ENCODE measurements at regions not wholly inside any gene's neighbourhood (a gene's known extent, or its start where the extent isn't known, plus 50 kb on each side); places are given as distances from the start of the nearest gene placed in this dataset.
"Not testable (repeated sequence)": the region's sequence is repeated elsewhere in the genome, so short reads cannot be mapped to it uniquely, and the experiment has no call there.

DNA sequence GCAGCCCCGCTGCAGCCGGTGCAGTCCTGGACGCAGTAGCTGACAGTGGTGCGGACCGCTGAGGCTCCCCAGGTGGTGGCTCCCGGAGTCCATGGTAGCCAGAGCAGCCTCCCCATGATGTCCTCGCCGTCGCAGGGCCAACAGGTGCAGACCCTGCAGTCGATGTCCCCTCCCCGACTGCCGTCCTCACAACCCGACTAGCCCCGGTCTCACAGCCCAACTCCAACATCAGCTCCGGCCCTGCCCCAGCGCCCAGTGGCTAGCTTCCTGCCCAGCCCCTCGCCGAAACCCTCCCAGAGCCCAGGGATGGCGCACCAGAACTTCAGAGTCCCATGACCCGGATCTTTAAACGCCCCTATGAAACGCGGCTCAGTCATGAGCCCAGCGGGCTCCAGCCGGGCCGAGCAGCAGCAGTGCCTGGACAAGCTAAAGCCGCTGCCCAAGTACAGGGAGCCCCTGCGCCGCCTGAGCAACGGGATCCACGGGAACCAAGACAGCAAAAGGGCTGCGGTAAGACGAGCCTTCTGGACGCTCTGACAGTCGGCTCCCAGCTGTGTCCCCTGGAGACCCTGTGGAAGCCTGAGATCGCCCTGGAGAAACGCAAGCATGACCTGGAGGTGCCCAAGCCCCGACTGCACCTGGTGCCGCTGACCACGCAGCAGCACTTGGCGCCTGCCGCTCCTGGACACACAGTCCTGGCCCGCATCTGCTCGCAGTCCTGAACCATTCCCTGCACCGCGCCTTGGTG, 53.8 kb upstream of the TUBA3E start:
- Histone ChIP-seq H3K27ac (no peak overlapping the region), H3K9ac (no peak overlapping the region), H3K4me3 (no peak overlapping the region), H3K4me1 (no peaks in the 10 kb centered on the region), H3K27me3 (peaks cover 25 to 53% (median 41%) of the 10 kb centered on the region in 11 experiments), H3K9me3 (replicated peaks in 1 of 11) (no peaks in the 10 kb centered on the region), H3K4me2 (no peak overlapping the region), H4K20me1 (peaks cover 0 to 5% (median 0%) of the 10 kb centered on the region in 11 experiments; a peak in 2 of 22 replicates), H3K36me3 (no peaks in the 10 kb centered on the region)
- no peak for TF ChIP-seq Cebpa-rat (IDR thresholded peaks at IDR 0.05)

DNA sequence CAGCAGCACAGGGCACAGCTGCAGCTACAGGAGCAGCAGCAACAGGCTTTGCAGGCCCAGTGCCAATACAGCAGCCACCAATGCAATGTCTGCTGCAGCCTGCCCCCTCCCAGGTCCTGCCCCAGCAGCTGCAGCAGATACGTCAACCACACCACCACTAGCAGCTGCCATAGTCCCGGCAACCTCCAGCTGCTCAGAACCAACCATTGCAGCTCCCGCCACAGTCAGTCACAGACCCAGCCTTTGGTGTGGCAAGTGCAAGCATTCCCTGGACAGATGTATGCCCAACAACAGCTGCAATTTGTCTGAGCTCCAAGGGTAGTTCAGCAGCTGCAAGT, 53.3 kb upstream of the TUBA3E start:
- peaks cover 25 to 53% (median 41%) of the 10 kb centered on the region in 11 experiments for H3K27me3 ChIP-seq
- H3K9ac ChIP-seq, result no peak overlapping the region
- H3K36me3 ChIP-seq, result no peaks in the 10 kb centered on the region
- no peak for TF ChIP-seq Cebpa-rat (IDR thresholded peaks at IDR 0.05)
- no peak overlapping the region for H3K4me3 ChIP-seq
- H3K9me3 ChIP-seq (replicated peaks in 1 of 11), result no peaks in the 10 kb centered on the region
- no peaks in the 10 kb centered on the region for H3K4me1 ChIP-seq
- no peak overlapping the region for H3K27ac ChIP-seq
- H4K20me1 ChIP-seq, result peaks cover 0 to 5% (median 0%) of the 10 kb centered on the region in 11 experiments; a peak in 2 of 22 replicates
- no peak overlapping the region for H3K4me2 ChIP-seq

DNA sequence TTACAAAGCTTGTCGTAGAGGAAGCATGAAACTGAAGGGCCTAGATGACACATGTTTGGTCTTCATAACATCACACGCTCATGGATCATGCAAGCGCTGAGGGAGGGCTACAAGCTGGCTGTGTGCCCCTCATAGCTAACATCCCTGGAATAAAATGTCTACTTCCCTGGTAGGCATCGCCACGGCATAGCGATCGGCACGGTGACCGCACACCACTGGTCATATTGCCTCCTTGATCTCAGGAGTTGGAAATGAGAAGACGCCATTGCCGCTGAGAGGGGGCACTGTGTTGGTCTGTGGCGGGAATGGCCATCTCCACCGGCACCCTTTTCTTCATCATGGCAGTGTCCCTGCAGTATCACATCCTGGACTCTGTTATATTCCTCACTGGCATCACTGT, 50.1 kb upstream of the TUBA3E start:
- H3K9me3 ChIP-seq (replicated peaks in 1 of 11); H3K4me1 ChIP-seq; H3K4me3 ChIP-seq; H3K4me2 ChIP-seq; H3K36me3 ChIP-seq; H3K9ac ChIP-seq; H4K20me1 ChIP-seq; H3K27ac ChIP-seq: not testable (repeated sequence)
- peaks cover 25 to 40% (median 30%) of the 10 kb centered on the region in 11 experiments for H3K27me3 ChIP-seq

Measured in BLaER1 treated with 17β-estradiol and CSF1 and Interleukin-3, amounts not matched to agents 10 nM and 100 nM (cell line).